Naive thymus-derived CD8-positive, alpha-beta T cell (primary cell): ENCODE measurements at regions not wholly inside any gene's neighbourhood (a gene's known extent, or its start where the extent isn't known, plus 50 kb on each side); places are given as distances from the start of the nearest gene placed in this dataset.

ENCODE experiments used
- ATAC-seq, 2 donors: fragments of 150-1000 bp; cut with Tn5 transposase in 1 of 2; sonication (Bioruptor Pico), chemical (Tn5 transposase) in 1 of 2; 1 replicate in 1 of 2; 2 replicates in 1 of 2; pipeline ENCODE4 v1.10.0; 2021; ENCODE audit warnings: mild to moderate bottlenecking in 2 of 2, moderate library complexity in 2 of 2
- POLR2A ChIA-PET: fragments of 350-600 bp; sonication (Branson Sonifier 250); formaldehyde crosslinking; loops from one replicate; lab custom pipeline; 2021; ENCODE audit warnings: antibody characterized with exemption; lab: Charles Lee
- DNase-seq, 10 donors: peaks; one replicate each; pipeline versions ENCODE4 v3.0.0 to v3.0.0-alpha.2; 2020 to 2022
- H3K27ac Mint-ChIP-seq, 10 donors: one replicate each; pipeline ENCODE4 v1.8.0; 2020 to 2022; ENCODE audit warnings: mild to moderate bottlenecking in 10 of 10, mixed read lengths in 10 of 10, moderate library complexity in 4 of 10, inconsistent platforms in 1 of 10
- H3K27me3 Mint-ChIP-seq, 5 donors: one replicate each; pipeline ENCODE4 v1.8.0; 2021 to 2022; ENCODE audit warnings: mixed read lengths in 5 of 5
- H3K36me3 Mint-ChIP-seq, 3 donors: one replicate each; pipeline ENCODE4 v1.8.0; 2020 to 2022; ENCODE audit warnings: mixed read lengths in 3 of 3, mild to moderate bottlenecking in 2 of 3, inconsistent platforms in 1 of 3
- H3K4me1 Mint-ChIP-seq, 4 donors: one replicate each; pipeline ENCODE4 v1.8.0; 2021 to 2022; ENCODE audit warnings: mixed read lengths in 4 of 4
- H3K4me3 Mint-ChIP-seq, 10 donors: one replicate each; pipeline ENCODE4 v1.8.0; 2020 to 2022; ENCODE audit warnings: mild to moderate bottlenecking in 10 of 10, mixed read lengths in 10 of 10, moderate library complexity in 6 of 10, inconsistent platforms in 1 of 10
- H3K9me3 Mint-ChIP-seq, 9 donors: one replicate each; pipeline ENCODE4 v1.8.0; 2020 to 2022; ENCODE audit warnings: mixed read lengths in 9 of 9, mild to moderate bottlenecking in 3 of 9, inconsistent platforms in 1 of 9, moderate library complexity in 1 of 9

- H3K9me3 Mint-ChIP-seq = no peaks in the 10 kb centered on the region
- ATAC-seq (no peak), DNase-seq (no peak)
- peaks cover 6 to 32% (median 21%) of the 10 kb centered on the region in 5 donors for H3K27me3 Mint-ChIP-seq
- H3K27ac Mint-ChIP-seq = no peak overlapping the region
- POLR2A ChIA-PET = no interaction called here
- peaks cover 0 to 3% (median 0%) of the 10 kb centered on the region in 4 donors for H3K4me1 Mint-ChIP-seq
- no peak overlapping the region for H3K4me3 Mint-ChIP-seq
- no peaks in the 10 kb centered on the region for H3K36me3 Mint-ChIP-seq
Measured at GRCh38 chr2:236677368-236677767, 107.7 kb downstream of the ACKR3 start.

GRCh38 chr2:236678307-236678975 is 108.8 kb downstream of the ACKR3 start:
- Mint-ChIP-seq H3K9me3 (no peaks in the 10 kb centered on the region), H3K27me3 (peaks cover 6 to 21% (median 18%) of the 10 kb centered on the region in 5 donors), H3K36me3 (no peaks in the 10 kb centered on the region), H3K4me3 (no peak overlapping the region), H3K27ac (no peak overlapping the region), H3K4me1 (no peaks in the 10 kb centered on the region)
- ATAC-seq (no peak), DNase-seq (no peak)
- POLR2A ChIA-PET = interaction anchor here (0.6 kb wide), 1 partner anchor 528 kb away, joined by 6 read pairs; no protein-coding TSS in a partner anchor

GRCh38 chr2:236679884-236680860 is 110.5 kb downstream of the ACKR3 start:
- H3K4me1 Mint-ChIP-seq = no peaks in the 10 kb centered on the region
- no peak overlapping the region for H3K27ac Mint-ChIP-seq
- no peak for ATAC-seq
- peaks cover 6 to 21% (median 18%) of the 10 kb centered on the region in 5 donors for H3K27me3 Mint-ChIP-seq
- H3K9me3 Mint-ChIP-seq = no peaks in the 10 kb centered on the region
- no peaks in the 10 kb centered on the region for H3K36me3 Mint-ChIP-seq
- POLR2A ChIA-PET = no interaction called here
- no peak overlapping the region for H3K4me3 Mint-ChIP-seq
- DNase-seq = no peak

- DNase-seq (no peak), ATAC-seq (no peak)
- no peaks in the 10 kb centered on the region for H3K4me1 Mint-ChIP-seq
- POLR2A ChIA-PET = no interaction called here
- no peak overlapping the region for H3K27ac Mint-ChIP-seq
- peaks cover 3 to 33% (median 9%) of the 10 kb centered on the region in 5 donors for H3K27me3 Mint-ChIP-seq
- no peaks in the 10 kb centered on the region for H3K9me3 Mint-ChIP-seq
- no peak overlapping the region for H3K4me3 Mint-ChIP-seq
- no peaks in the 10 kb centered on the region for H3K36me3 Mint-ChIP-seq
Measured at GRCh38 chr2:236682651-236683422, 113.2 kb downstream of the ACKR3 start.

GRCh38 chr2:236684504-236685256 is 115.1 kb downstream of the ACKR3 start:
- Mint-ChIP-seq H3K27me3 (peaks cover 3 to 37% (median 11%) of the 10 kb centered on the region in 5 donors), H3K9me3 (no peaks in the 10 kb centered on the region), H3K36me3 (no peaks in the 10 kb centered on the region), H3K4me3 (no peak overlapping the region), H3K4me1 (no peaks in the 10 kb centered on the region), H3K27ac (peak overlapping the region in 2 of 10 donors; percentile 4 to 45)
- DNase-seq = no peak
- ATAC-seq = no peak
- POLR2A ChIA-PET = no interaction called here

GRCh38 chr2:236685361-236685760 is 115.7 kb downstream of the ACKR3 start:
- Mint-ChIP-seq H3K4me1 (no peaks in the 10 kb centered on the region), H3K27ac (no peak overlapping the region), H3K9me3 (no peaks in the 10 kb centered on the region), H3K4me3 (no peak overlapping the region), H3K27me3 (peaks cover 3 to 41% (median 11%) of the 10 kb centered on the region in 5 donors), H3K36me3 (no peaks in the 10 kb centered on the region)
- DNase-seq (no peak), ATAC-seq (no peak)
- POLR2A ChIA-PET = no interaction called here

- ATAC-seq = no peak
- POLR2A ChIA-PET = no interaction called here
- H3K27me3 Mint-ChIP-seq = peaks cover 2 to 41% (median 17%) of the 10 kb centered on the region in 5 donors
- H3K27ac Mint-ChIP-seq = no peak overlapping the region
- DNase-seq = no peak
- no peaks in the 10 kb centered on the region for H3K36me3 Mint-ChIP-seq
- no peak overlapping the region for H3K4me3 Mint-ChIP-seq
- no peaks in the 10 kb centered on the region for H3K4me1 Mint-ChIP-seq
- no peaks in the 10 kb centered on the region for H3K9me3 Mint-ChIP-seq
Measured at GRCh38 chr2:236685979-236686520, 116.4 kb downstream of the ACKR3 start.

GRCh38 chr2:236686561-236686960 is 116.9 kb downstream of the ACKR3 start:
- peaks cover 2 to 44% (median 18%) of the 10 kb centered on the region in 5 donors for H3K27me3 Mint-ChIP-seq
- POLR2A ChIA-PET = no interaction called here
- ATAC-seq = no peak
- H3K27ac Mint-ChIP-seq = peak overlapping the region in 1 of 10 donors; percentile 48
- no peaks in the 10 kb centered on the region for H3K9me3 Mint-ChIP-seq
- H3K4me3 Mint-ChIP-seq = no peak overlapping the region
- no peaks in the 10 kb centered on the region for H3K36me3 Mint-ChIP-seq
- no peak for DNase-seq
- H3K4me1 Mint-ChIP-seq = no peaks in the 10 kb centered on the region

- no peaks in the 10 kb centered on the region for H3K4me1 Mint-ChIP-seq
- H3K36me3 Mint-ChIP-seq = no peaks in the 10 kb centered on the region
- DNase-seq = no peak
- ATAC-seq = no peak
- no peak overlapping the region for H3K27ac Mint-ChIP-seq
- H3K27me3 Mint-ChIP-seq = peaks cover 2 to 51% (median 18%) of the 10 kb centered on the region in 5 donors
- H3K9me3 Mint-ChIP-seq = no peaks in the 10 kb centered on the region
- POLR2A ChIA-PET = no interaction called here
- no peak overlapping the region for H3K4me3 Mint-ChIP-seq
Measured at GRCh38 chr2:236687296-236687965, 117.8 kb downstream of the ACKR3 start.

- no peaks in the 10 kb centered on the region for H3K36me3 Mint-ChIP-seq
Measured at GRCh38 chr2:236688157-236688556, 118.5 kb downstream of the ACKR3 start.

GRCh38 chr2:236688563-236689392 is 119.2 kb downstream of the ACKR3 start:
- no peaks in the 10 kb centered on the region for H3K9me3 Mint-ChIP-seq
- ATAC-seq (no peak), DNase-seq (no peak)
- no peak overlapping the region for H3K27ac Mint-ChIP-seq
- POLR2A ChIA-PET = no interaction called here
- no peaks in the 10 kb centered on the region for H3K36me3 Mint-ChIP-seq
- no peaks in the 10 kb centered on the region for H3K4me1 Mint-ChIP-seq
- peaks cover 2 to 52% (median 18%) of the 10 kb centered on the region in 5 donors for H3K27me3 Mint-ChIP-seq
- H3K4me3 Mint-ChIP-seq = no peak overlapping the region

More at GRCh38 chr2:236688157-236688556, 118.5 kb downstream of the ACKR3 start:
- POLR2A ChIA-PET = no interaction called here
- Mint-ChIP-seq H3K9me3 (no peaks in the 10 kb centered on the region), H3K4me1 (no peaks in the 10 kb centered on the region), H3K4me3 (no peak overlapping the region), H3K27ac (no peak overlapping the region), H3K27me3 (peaks cover 2 to 51% (median 18%) of the 10 kb centered on the region in 5 donors)
- ATAC-seq = no peak
- no peak for DNase-seq
